Endodermal cell (in vitro differentiated cells): ENCODE measurements at regions not wholly inside any gene's neighbourhood (a gene's known extent, or its start where the extent isn't known, plus 50 kb on each side); places are given as distances from the start of the nearest gene placed in this dataset.

ENCODE experiments used
- DNase-seq: peaks from one replicate; pipeline ENCODE4 v3.0.0-alpha.2; 2017
- H3K27ac ChIP-seq: 2 replicates; pipeline ENCODE4 v1.5.1; 2013; ENCODE audit warnings: mild to moderate bottlenecking, low read depth, low read length, moderate library complexity
- H3K27me3 ChIP-seq: 2 replicates; pipeline ENCODE4 v1.6.1; 2013; ENCODE audit warnings: mild to moderate bottlenecking, low read length, moderate library complexity; ENCODE audit not compliant: insufficient read depth, control insufficient read depth, poor library complexity, severe bottlenecking
- H3K36me3 ChIP-seq: 2 replicates; pipeline ENCODE4 v1.7.0; 2013; ENCODE audit warnings: mild to moderate bottlenecking, low read length, moderate library complexity; ENCODE audit not compliant: control insufficient read depth, insufficient read depth
- H3K4me1 ChIP-seq: one replicate; pipeline ENCODE4 v1.7.0; 2013; ENCODE audit warnings: low read length; ENCODE audit not compliant: control insufficient read depth, insufficient read depth
- H3K4me3 ChIP-seq: 2 replicates; pipeline ENCODE4 v1.5.1; 2013; ENCODE audit warnings: mild to moderate bottlenecking, low read length, moderate library complexity
- H3K9ac ChIP-seq: 2 replicates; pipeline ENCODE4 v1.6.1; 2013; ENCODE audit warnings: mild to moderate bottlenecking, low read length, moderate library complexity; ENCODE audit not compliant: poor library complexity, severe bottlenecking; ENCODE audit errors: extremely low read depth
- H3K9me3 ChIP-seq: 2 replicates; pipeline ENCODE4 v1.6.1; 2013; ENCODE audit warnings: mild to moderate bottlenecking, low read length, moderate library complexity; ENCODE audit not compliant: control insufficient read depth
- H3K27ac Mint-ChIP-seq: 2 replicates; pipeline ENCODE4 v1.8.0; 2020; ENCODE audit warnings: mixed read lengths
- H3K27me3 Mint-ChIP-seq: 2 replicates; pipeline ENCODE4 v1.8.0; 2021; ENCODE audit warnings: mild to moderate bottlenecking, mixed read lengths; ENCODE audit not compliant: insufficient read depth
- H3K36me3 Mint-ChIP-seq: 2 replicates; pipeline ENCODE4 v1.8.0; 2020; ENCODE audit warnings: low read depth, mixed read lengths
- H3K4me1 Mint-ChIP-seq: 2 replicates; pipeline ENCODE4 v1.8.0; 2020; ENCODE audit warnings: mixed read lengths
- H3K4me3 Mint-ChIP-seq: 2 replicates; pipeline ENCODE4 v1.8.0; 2020; ENCODE audit warnings: mild to moderate bottlenecking, moderate library complexity, mixed read lengths
- H3K9me3 Mint-ChIP-seq: 2 replicates; pipeline ENCODE4 v1.8.0; 2020; ENCODE audit warnings: mild to moderate bottlenecking, mixed read lengths
- WGBS, 2 experiments: methylation state at CpG; one replicate each; pipeline versions ENCODE4 v1.1.5 to v1.1.7; 2013; ENCODE audit warnings: missing lambda C conversion rate in 2 of 2, mixed read lengths in 1 of 2; ENCODE audit not compliant: insufficient coverage in 1 of 2, insufficient read length in 1 of 2; 5-methylcytosine and 5-hydroxymethylcytosine counted together
- TF ChIP-seq, protein P1 (sequence below): fragments of 200-600 bp; sonication (generic); conservative IDR thresholded peaks from 2 replicates; pipeline ENCODE4 v1.5.0; 2021; ENCODE audit warnings: antibody characterized with exemption, mild to moderate bottlenecking

DNA sequence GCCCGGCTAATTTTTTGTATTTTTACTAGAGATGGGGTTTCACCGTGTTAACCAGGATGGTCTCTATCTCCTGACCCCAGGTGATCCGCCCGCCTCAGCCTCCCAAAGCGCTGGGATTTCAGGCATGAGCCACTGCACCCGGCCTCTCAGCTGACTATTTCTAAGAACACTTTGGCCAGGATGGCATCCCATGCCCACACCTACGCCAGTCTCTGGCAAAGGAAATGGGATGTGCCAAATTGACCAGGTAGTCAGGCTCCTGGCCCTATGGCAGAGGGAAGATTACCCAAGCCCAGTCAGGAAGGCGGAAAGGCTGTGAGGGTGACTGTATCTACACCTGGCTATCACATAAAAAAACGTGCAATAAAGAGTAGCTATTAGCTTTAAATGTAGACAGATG is 94.1 kb upstream of the DUSP5 start:
- Histone ChIP-seq H3K4me3 (no peak overlapping the region), H3K9ac (no peak overlapping the region), H3K27me3 (no peaks in the 10 kb centered on the region), H3K4me1 (peaks cover 22% of the 10 kb centered on the region), H3K27ac (no peak overlapping the region), H3K9me3 (no peaks in the 10 kb centered on the region), H3K36me3 (no peaks in the 10 kb centered on the region)
- TF ChIP-seq, protein P1, sequence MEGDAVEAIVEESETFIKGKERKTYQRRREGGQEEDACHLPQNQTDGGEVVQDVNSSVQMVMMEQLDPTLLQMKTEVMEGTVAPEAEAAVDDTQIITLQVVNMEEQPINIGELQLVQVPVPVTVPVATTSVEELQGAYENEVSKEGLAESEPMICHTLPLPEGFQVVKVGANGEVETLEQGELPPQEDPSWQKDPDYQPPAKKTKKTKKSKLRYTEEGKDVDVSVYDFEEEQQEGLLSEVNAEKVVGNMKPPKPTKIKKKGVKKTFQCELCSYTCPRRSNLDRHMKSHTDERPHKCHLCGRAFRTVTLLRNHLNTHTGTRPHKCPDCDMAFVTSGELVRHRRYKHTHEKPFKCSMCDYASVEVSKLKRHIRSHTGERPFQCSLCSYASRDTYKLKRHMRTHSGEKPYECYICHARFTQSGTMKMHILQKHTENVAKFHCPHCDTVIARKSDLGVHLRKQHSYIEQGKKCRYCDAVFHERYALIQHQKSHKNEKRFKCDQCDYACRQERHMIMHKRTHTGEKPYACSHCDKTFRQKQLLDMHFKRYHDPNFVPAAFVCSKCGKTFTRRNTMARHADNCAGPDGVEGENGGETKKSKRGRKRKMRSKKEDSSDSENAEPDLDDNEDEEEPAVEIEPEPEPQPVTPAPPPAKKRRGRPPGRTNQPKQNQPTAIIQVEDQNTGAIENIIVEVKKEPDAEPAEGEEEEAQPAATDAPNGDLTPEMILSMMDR: no peak
- WGBS, 2 experiments: 94 to 100% methylated on average over 5 to 9 of the region's 9 CpGs
- Mint-ChIP-seq H3K4me1 (peaks cover 59% of the 10 kb centered on the region), H3K36me3 (no peaks in the 10 kb centered on the region), H3K4me3 (no peak overlapping the region), H3K27me3 (no peaks in the 10 kb centered on the region), H3K9me3 (no peaks in the 10 kb centered on the region), H3K27ac (no peak overlapping the region)
- no peak for DNase-seq

DNA sequence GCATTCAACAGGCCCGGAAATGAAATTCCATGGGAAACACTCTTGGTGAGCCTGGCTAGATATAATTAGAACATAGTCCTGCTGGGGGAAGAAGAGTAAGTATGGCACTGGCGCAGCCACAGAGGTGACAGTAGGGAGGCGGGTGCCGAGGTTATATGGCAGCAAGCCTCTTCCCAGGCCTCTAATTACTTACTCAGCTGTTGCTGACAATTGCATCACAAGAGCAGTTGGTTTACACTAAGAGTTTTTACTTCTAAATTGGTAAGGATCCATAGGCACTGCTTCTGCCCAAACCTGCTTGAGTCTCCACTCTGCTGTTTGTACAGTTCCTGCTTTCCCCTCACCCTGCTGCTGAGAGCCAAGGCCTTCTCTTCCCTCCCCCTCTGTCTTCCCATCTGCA is 93.3 kb upstream of the DUSP5 start:
- no peak overlapping the region for H3K27ac Mint-ChIP-seq
- Histone ChIP-seq H3K4me1 (peaks cover 22% of the 10 kb centered on the region), H3K36me3 (no peaks in the 10 kb centered on the region), H3K27me3 (no peaks in the 10 kb centered on the region), H3K9me3 (no peaks in the 10 kb centered on the region), H3K4me3 (no peak overlapping the region), H3K27ac (no peak overlapping the region), H3K9ac (no peak overlapping the region)
- H3K4me3 Mint-ChIP-seq: no peak overlapping the region
- TF ChIP-seq, protein P1: no peak
- DNase-seq: no peak
- H3K4me1 Mint-ChIP-seq: peaks cover 59% of the 10 kb centered on the region
- no peaks in the 10 kb centered on the region for H3K27me3 Mint-ChIP-seq
- 97 to 98% methylated on average over 4 of the region's 4 CpGs for WGBS, 2 experiments
- no peaks in the 10 kb centered on the region for H3K36me3 Mint-ChIP-seq
- no peaks in the 10 kb centered on the region for H3K9me3 Mint-ChIP-seq

DNA sequence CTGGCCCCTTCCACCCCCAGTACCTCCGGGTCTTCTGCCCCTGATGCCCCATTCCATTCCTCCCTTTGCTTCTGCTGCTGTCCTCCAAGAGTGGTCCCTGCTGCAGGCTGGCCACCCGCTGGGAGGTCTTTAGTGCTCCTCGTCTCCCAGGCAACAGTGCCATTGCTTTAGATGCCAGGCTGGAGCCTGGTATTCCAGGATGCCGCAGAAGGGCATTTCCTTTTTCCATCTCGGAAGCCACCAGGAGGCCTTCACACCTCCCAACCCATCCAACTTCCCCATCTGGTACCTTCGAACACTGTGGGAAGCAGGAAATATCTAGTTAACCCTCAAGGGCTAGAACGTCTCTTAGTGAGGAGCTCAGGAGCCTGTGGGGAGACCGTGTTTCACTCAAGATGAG is 92.9 kb upstream of the DUSP5 start:
- H3K4me1 Mint-ChIP-seq: peaks cover 62% of the 10 kb centered on the region
- Histone ChIP-seq H3K27ac (no peak overlapping the region), H3K4me3 (no peak overlapping the region), H3K36me3 (no peaks in the 10 kb centered on the region), H3K4me1 (peaks cover 22% of the 10 kb centered on the region), H3K27me3 (no peaks in the 10 kb centered on the region), H3K9me3 (no peaks in the 10 kb centered on the region), H3K9ac (no peak overlapping the region)
- no peak overlapping the region for H3K27ac Mint-ChIP-seq
- H3K36me3 Mint-ChIP-seq: no peaks in the 10 kb centered on the region
- no peak for DNase-seq
- no peaks in the 10 kb centered on the region for H3K27me3 Mint-ChIP-seq
- WGBS, 2 experiments: 89 to 92% methylated on average over 7 to 8 of the region's 8 CpGs
- H3K9me3 Mint-ChIP-seq: no peaks in the 10 kb centered on the region
- no peak overlapping the region for H3K4me3 Mint-ChIP-seq
- TF ChIP-seq, protein P1: no peak
